ENCODE measurements at regions not wholly inside any gene's neighbourhood (a gene's known extent, or its start where the extent isn't known, plus 50 kb on each side); places are given as distances from the start of the nearest gene placed in this dataset.
"Not testable (repeated sequence)": the region's sequence is repeated elsewhere in the genome, so short reads cannot be mapped to it uniquely, and the experiment has no call there.

GRCh38 chr12:90808568-90808967, 146.4 kb downstream of the CCER1 start:
- no peak for DNase-seq (ENCODE audit: low read depth)
- ChIA-PET POLR2A (no interaction called here), CTCF (no interaction called here)
- no peak for TF ChIP-seq CTCF (IDR thresholded peaks at IDR 0.05; ENCODE audit: insufficient read depth, low read depth, low read length)
- Histone ChIP-seq H3K36me3 (ENCODE audit: control insufficient read depth, insufficient read depth, low read length) (no peaks in the 10 kb centered on the region), H3K27me3 (ENCODE audit: control insufficient read depth, insufficient read depth, low read length) (no peaks in the 10 kb centered on the region), H3K4me3 (ENCODE audit: low read depth, low read length) (no peak overlapping the region)

DNA sequence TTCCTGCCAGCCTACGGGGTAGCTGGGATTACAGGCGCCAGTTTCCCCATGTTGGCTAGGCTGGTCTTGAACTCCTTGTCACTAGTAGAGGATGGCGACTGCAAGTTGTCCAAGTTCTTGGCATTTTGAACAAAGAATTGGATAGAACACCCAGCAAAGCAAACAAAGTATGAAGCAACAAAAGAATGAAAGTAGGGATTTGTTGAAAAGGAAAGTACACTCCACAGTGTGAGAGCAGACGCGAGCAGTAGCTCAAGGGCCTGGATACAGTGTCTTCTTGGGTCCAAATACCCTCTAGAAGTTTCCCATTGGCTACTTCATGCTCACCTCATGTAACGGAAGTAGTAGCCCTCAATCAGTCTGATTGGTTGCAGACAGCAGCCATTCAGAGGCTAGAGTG, 152.2 kb downstream of the CCER1 start:
- no peak overlapping the region for H3K4me3 ChIP-seq (ENCODE audit: low read depth, low read length)
- no peak for DNase-seq (ENCODE audit: low read depth)
- H3K27me3 ChIP-seq (ENCODE audit: control insufficient read depth, insufficient read depth, low read length), result no peaks in the 10 kb centered on the region
- ChIA-PET POLR2A (no interaction called here), CTCF (no interaction called here)
- H3K36me3 ChIP-seq (ENCODE audit: control insufficient read depth, insufficient read depth, low read length), result no peaks in the 10 kb centered on the region
- no peak for TF ChIP-seq CTCF (IDR thresholded peaks at IDR 0.05; ENCODE audit: insufficient read depth, low read depth, low read length)

DNA sequence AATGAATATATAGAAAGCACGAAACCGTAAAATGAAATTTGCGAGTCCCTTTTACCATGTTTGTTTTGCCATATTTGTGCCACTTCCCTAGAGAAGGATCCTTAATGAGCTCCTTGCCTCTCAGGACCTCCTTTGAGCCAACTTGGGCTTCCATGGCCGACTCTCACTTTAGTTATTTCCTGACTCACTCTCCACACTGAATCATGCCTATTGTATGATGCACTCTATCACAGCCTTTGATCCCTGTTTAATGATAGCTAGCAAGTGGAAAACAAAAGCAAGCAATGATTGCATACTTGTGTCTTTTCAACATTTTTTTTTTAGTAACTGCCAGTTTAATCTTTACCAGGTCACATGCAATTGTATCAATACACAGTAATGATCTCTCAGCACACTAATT, 153.2 kb downstream of the CCER1 start:
- no peaks in the 10 kb centered on the region for H3K36me3 ChIP-seq (ENCODE audit: control insufficient read depth, insufficient read depth, low read length)
- no peak for DNase-seq (ENCODE audit: low read depth)
- no peak for TF ChIP-seq CTCF (IDR thresholded peaks at IDR 0.05; ENCODE audit: insufficient read depth, low read depth, low read length)
- CTCF ChIA-PET, result no interaction called here
- no peak overlapping the region for H3K4me3 ChIP-seq (ENCODE audit: low read depth, low read length)
- POLR2A ChIA-PET, result no interaction called here
- H3K27me3 ChIP-seq (ENCODE audit: control insufficient read depth, insufficient read depth, low read length), result no peaks in the 10 kb centered on the region

- no peak overlapping the region for H3K4me3 ChIP-seq (ENCODE audit: low read depth, low read length)
- no peaks in the 10 kb centered on the region for H3K27me3 ChIP-seq (ENCODE audit: control insufficient read depth, insufficient read depth, low read length)
- DNase-seq (ENCODE audit: low read depth), result no peak
- H3K36me3 ChIP-seq (ENCODE audit: control insufficient read depth, insufficient read depth, low read length), result no peaks in the 10 kb centered on the region
- CTCF ChIA-PET, result no interaction called here
- POLR2A ChIA-PET, result no interaction called here
- no peak for TF ChIP-seq CTCF (IDR thresholded peaks at IDR 0.05; ENCODE audit: insufficient read depth, low read depth, low read length)
These were observed 160.8 kb downstream of the CCER1 start for GRCh38 chr12:90794212-90794611.

DNA sequence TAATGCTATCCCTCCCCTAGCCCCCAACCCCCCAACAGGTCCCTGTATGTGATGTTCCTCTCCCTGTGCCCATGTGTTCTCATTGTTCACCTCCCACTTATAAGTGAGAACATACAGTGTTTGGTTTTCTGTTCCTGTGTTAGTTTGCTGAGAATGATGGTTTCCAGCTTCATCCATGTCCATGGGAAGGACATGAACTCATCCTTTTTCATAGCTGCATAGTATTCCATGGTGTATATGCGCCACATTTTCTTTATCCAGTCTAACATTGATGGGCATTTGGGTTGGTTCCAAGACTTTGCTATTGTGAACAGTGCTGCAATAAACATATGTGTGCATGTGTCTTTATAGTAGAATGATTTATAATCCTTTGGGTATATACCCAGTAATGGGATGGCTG, 162.3 kb downstream of the CCER1 start:
- POLR2A ChIA-PET; H3K4me3 ChIP-seq (ENCODE audit: low read depth, low read length); DNase-seq (ENCODE audit: low read depth); CTCF ChIA-PET; H3K36me3 ChIP-seq (ENCODE audit: control insufficient read depth, insufficient read depth, low read length); H3K27me3 ChIP-seq (ENCODE audit: control insufficient read depth, insufficient read depth, low read length): not testable (repeated sequence)

DNA sequence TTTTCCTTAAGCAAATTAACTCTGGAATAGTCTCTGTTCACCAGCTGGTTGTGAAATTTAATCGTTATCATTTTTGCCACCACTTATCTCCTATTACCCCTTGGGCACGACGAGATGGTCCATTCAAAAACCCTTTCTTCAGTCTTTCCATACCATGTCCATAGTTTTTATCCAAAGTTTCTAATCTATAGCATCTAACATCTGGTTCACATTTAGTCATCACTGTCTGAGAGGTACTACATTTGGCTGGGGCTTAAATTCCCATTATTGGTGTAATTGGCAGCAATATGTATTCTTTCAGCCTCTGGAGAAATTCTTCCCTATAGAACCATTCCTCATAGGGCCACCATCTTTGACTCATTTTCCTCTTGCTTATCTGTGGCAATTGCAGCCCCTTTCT, 163.5 kb downstream of the CCER1 start:
- Histone ChIP-seq H3K27me3 (ENCODE audit: control insufficient read depth, insufficient read depth, low read length) (no peaks in the 10 kb centered on the region), H3K36me3 (ENCODE audit: control insufficient read depth, insufficient read depth, low read length) (no peaks in the 10 kb centered on the region), H3K4me3 (ENCODE audit: low read depth, low read length) (no peak overlapping the region)
- CTCF ChIA-PET, result no interaction called here
- no peak for DNase-seq (ENCODE audit: low read depth)
- POLR2A ChIA-PET, result no interaction called here
- no peak for TF ChIP-seq CTCF (IDR thresholded peaks at IDR 0.05; ENCODE audit: insufficient read depth, low read depth, low read length)

Data from BJ (cell line).